Gastrocnemius medialis (tissue), 4 donors: ENCODE measurements at regions not wholly inside any gene's neighbourhood (a gene's known extent, or its start where the extent isn't known, plus 50 kb on each side); places are given as distances from the start of the nearest gene placed in this dataset.

Experiments
- CTCF ChIP-seq, 5 experiments: fragments of 450-650 bp in 3 of 5; fragments of 200-600 bp in 2 of 5; sonication (generic) in 2 of 5; IDR thresholded peaks in 4 of 5; conservative IDR thresholded peaks in 1 of 5; 1 replicate in 4 of 5; 2 replicates in 1 of 5; pipeline ENCODE4 v1.5.1; 2016 to 2019; ENCODE audit warnings: antibody characterized with exemption in 5 of 5, mild to moderate bottlenecking in 3 of 5, moderate library complexity in 3 of 5
- POLR2A ChIP-seq, 2 donors: fragments of 450-650 bp; IDR thresholded peaks; one replicate each; pipeline ENCODE4 v1.6.1; 2017; ENCODE audit warnings: antibody characterized with exemption in 2 of 2, mild to moderate bottlenecking in 2 of 2, moderate library complexity in 2 of 2

GRCh38 chr15:70379938-70380883 is 282.5 kb upstream of the TLE3 start:
- TF ChIP-seq CTCF (IDR thresholded peaks at IDR 0.05 in 4 of 5, conservative IDR thresholded peaks at IDR 0.05 in 1 of 5): no peak
- no peak for TF ChIP-seq POLR2A (IDR thresholded peaks at IDR 0.05)
